GM19328 (cell line): ENCODE measurements at regions not wholly inside any gene's neighbourhood (a gene's known extent, or its start where the extent isn't known, plus 50 kb on each side); places are given as distances from the start of the nearest gene placed in this dataset.

ENCODE experiments used
- ATAC-seq: cut with Tn5 transposase; IDR thresholded peaks from one replicate; pipeline ENCODE4 v1.9.1; 2021; ENCODE audit warnings: mild to moderate bottlenecking, moderate library complexity; ENCODE audit not compliant: unreplicated experiment

DNA sequence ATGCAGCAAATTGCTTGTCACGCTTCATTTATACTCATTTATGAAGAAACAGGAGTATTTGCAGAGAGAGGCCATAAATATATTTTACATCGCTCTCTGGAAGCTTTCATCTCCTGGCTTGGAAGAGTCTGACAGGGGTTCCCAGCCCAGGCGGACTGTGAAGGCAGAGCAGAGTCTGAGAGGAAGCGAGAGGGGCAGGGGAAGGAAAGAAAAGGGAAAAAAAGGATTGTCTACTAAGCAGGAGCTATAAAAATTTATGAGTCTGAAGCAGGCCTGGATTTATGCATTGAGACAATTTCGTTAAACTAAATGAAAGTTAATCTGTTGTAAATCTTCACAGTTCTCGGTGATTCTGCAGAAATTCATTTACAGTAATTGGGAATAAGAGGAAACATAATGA is 143.9 kb upstream of the GYPC start:
- ATAC-seq: no peak

DNA sequence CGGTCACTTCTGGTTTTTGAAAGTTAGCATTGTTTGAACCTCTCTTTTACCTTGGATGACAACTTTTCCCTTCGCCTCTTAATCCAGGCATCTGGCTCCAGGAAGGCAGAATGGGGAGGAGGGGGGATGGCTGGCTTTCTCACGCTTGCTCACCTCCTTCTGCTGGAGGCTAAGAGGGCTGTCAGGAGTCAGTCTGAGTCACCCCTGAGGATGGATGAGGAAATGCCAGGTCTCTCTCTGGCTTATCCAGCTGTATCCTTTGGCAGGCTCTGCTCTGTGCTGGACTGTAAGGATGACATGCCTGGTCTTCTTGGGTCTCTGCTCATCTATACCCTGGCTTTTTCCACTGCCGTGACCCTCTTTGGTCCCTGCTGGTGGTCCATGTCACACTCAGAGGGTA is 142.9 kb upstream of the GYPC start:
- no peak for ATAC-seq

DNA sequence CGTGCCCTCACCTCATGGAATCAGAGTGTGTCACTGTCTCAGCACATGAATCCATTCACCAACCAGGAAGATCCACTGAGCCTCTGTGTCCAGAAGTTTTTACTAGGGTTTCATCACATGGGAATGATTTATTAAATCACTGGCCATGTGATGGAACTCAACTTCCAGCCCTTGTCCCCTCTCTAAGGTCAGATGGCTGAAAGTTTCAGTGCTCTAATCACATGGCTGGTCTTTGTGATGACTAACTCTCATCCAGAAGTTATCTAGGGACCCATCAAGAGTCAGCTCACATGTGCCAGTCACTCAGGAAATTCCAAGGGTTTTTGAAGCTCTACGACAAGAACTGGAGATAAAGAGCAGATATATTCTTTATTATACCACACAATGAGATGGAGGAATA is 140.5 kb upstream of the GYPC start:
- no peak for ATAC-seq

DNA sequence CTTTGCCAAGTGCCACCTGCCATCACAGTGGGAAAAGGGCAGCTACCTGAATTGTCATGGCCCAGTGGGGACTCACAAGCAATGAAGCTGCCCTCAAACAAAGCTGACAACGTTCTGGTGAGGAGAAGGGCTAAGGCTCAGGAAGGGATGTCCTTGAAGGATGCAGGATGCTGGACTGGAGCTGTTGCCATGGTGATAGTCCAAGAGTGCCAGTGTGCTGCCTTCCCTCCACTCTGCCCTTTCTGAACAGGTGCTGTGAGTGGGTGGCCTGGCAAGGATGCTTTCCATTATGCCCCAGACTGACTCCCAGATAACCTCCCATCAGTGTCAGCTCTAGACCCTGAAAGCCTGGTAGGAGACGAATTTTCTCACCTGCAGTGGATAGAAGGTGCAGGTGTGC is 137.8 kb upstream of the GYPC start:
- no peak for ATAC-seq

DNA sequence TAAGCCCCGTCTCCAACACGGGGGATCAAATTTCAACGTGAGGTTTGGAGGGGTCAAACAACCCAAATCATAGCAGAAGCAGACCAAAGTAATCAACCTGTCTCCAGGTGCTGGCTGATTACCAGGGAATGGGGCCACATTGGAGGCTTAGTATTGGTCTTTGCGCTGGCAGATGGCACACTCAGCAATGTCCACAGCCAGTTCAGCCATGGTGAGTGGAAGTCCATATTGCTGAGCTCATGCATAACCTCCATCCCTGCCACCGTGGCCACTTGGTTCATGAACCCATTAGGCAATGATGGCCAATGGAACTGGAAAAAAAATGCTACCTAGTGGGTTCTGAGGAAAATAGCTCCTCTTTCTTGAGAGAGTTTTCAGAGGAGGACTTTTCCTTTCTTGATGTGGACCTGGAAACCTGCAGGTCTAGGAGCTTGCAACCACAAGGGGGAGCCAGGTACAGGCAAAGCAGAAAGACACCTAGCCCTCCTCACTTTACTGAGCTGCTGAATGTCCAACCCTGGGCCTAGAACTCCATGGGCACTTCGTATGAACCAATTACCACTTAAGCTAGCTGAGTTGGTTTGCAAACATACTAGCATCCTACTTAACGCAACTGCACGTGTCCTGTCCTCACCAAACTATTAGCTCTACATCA is 128.0 kb upstream of the GYPC start:
- ATAC-seq: peak; percentile 86

DNA sequence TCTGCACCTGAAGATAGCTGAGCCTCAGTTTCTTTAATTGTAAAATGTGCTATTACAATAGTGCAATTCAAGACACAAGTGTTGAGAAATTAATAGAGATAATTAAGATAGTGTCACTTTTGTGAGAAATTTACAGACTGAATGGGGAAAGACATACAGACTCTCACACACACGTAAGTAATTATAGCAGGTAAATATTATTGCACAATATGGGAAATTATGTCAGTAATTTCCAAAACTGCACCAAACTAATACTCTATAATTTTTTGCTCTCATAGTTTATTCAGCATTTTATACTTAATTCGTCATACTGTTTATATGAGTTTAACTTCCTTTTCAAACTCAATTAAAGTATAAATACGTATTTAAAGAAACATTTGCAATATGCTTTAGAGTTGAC is 124.9 kb upstream of the GYPC start:
- no peak for ATAC-seq

DNA sequence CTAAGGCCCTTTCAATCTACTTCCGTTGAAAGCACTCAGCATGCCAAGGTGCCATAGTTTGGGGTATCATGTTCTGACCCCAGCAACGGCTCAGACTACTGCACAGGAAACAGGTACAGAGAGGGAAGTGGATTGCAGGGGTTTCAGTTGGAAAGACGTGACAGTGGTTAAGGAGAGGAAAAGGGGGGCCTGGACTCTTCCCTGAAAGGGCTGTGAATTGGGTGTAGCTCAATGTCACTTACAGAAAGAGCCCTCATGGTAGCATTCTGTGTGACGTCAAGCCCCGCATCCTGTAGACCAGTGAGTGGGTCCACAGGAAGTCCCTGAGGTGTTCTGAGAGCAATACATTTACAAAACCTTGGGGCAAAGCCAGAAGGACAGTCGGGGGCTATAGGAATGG is 121.5 kb upstream of the GYPC start:
- ATAC-seq: no peak

DNA sequence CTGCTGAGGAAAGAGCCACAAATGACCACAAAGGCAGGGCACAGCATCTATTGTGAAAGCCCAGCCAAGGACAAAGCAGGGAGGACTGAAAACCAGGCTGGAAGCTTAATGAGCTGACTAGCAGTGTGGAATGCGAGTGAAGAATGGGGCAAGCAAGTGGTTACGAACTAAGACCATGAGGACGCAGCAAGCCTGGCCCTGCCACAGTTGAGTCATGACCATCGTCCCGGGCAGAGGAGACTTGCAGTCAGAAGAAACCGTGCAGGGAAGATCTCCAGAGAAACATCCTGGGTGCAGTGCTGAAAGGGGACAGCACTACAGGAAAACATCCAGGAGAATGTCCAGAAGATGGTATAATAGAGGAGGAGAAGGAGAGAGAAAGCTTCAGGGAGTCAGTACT is 120.5 kb upstream of the GYPC start:
- ATAC-seq: no peak

DNA sequence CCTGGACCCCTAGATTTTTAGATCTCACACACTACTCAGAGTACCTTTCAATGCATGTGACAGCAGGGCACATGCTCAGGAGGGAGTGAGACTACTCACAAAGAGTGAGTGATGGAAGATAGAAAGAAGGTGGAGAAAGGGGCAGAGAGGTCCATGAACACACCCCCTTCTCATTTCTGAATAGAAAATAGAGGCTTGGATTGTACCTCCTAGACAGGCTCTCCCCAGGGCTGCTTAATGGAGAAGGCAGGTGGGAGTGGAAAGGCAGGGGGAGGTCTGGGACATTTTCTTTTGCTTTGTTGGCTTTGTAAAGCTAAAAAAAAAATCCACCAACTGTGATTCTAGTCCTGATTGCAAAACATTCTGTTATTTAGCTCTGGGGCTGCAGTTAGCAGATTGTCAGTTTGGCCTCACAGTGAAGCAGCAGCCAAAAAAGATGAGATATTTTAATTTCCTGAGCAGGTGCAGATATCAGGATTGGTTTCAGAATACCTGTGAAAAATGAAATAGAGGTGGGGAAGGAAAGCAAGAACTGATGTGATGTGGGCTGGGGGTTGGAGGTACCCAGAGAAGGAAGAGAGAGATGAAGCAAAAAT is 119.3 kb upstream of the GYPC start:
- no peak for ATAC-seq

DNA sequence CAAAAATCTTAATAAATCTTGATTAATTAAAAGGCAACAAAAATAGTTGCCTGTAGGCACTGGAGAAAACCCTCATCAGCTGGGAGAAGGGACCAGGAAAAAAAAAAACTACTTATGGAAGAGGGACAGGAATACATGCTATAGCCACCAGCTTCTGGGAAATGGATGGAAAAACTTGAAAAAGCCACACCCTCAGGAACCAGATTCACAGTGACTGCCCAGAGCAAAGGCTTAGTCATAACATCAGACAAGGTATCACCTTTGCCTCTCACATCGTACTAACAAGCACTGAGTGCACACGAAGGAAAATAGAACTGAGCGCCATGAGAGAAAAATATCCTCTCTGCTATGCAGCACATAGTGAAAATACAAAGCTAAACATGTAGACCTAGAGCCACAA is 116.9 kb upstream of the GYPC start:
- no peak for ATAC-seq

DNA sequence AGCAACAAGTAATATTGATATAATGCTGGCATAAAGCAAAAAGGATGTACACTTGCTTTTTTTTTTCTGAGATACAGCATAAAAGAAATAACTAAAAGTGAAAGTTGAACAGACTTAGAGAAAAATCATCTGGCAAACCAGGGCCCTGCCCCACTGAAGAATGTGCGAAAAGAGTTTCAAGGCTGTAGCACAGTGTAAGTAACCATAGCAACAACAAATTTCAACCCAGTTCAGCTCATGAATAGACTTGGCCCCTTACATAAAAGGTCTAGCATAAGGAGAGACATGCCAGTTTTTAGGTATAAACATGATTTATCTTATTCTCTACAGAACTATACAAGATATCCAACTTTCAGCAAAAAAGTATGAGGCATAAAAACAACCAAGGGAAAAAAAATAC is 113.7 kb upstream of the GYPC start:
- no peak for ATAC-seq

DNA sequence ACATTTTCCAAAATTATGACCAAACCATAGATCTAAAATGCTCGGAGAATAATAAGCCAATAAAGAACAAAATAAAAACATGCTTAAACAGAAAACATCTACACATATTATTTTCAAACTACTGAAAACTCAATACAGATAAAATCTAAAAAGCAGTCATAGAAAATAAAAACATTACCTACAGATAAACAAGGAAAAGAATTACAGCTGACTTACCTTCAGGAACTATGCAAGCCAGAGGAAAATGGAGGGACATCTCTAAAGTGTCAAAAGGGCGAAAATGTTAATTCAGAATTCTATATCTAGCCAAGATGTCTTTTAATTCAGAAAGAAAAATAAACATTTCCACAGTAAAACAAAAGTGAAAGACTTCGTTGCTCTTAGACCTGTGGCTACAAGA is 112.9 kb upstream of the GYPC start:
- ATAC-seq: no peak

DNA sequence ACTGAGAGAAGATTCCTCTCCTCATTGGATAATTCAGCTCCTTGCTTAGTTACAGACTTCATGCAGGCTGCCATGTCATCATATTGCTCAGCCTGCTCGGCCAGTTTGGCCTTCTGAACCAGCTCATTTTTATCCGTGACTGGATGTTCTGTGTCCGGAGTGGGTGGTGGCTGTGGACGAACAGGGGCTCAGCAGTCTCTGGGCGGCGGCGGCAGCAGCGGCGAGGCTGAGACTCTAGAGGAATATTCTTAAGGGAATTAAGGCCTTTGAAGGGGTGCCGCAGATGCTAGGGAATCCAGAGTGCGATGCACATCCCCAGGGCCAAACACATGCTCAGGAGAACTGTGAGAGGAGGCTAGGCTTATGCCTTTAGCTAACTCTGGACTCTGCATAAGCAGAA is 97.9 kb upstream of the GYPC start:
- ATAC-seq: no peak

DNA sequence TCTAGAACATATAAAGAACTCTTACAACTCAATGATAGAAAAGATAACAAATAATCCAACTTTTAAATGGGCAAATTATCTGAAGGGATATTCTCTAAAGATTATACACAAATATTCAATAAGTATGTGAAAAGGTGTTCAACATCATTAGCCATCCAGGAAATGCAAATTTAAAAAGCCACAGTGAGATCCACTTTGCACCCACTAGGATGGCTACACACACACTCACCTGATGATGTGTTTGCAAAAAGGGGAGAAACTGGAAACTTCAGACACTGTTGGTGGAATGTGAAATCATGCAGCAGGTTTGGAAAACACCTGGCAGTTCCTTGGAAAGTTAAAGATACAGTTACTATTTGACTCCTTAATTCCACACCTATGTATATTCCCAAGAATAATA is 87.2 kb upstream of the GYPC start:
- ATAC-seq: no peak

DNA sequence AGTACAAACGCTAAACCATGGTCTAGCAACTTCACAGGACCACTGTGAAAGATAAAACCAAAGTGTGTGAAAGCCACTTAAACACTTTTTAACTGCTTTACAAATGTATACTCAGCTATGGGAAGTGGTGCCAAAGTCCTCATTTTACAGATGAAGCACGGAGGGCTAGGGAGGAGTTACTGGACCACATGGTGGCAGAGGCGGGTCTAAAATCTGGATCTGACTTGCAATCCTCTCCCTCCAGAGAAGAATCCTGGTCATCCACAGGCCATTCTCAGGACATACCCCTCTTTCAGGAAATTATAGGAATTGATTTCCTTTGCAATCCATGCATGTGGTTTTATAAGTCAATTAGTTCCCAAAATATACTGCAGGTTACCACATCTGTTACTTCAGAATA is 84.6 kb upstream of the GYPC start:
- ATAC-seq: no peak

DNA sequence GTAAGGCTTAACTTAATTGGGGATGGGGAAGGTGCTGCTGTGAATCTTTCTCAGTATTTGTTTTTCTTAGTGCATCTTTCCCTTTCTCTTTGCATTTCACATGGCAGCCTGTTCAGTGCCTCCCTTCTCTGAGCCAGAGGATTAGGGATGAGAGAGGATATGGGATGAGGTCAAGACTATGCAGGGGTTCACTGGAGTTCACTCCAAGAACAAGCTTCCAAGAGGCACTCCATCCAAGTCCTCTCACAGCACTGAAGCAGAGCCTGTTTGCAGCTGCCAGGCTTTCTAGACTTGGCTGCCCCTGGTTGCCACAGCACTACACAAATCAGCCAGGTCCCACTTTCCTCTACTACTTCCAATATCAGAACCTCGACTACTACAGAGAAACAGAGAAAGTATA is 80.3 kb upstream of the GYPC start:
- ATAC-seq: no peak

DNA sequence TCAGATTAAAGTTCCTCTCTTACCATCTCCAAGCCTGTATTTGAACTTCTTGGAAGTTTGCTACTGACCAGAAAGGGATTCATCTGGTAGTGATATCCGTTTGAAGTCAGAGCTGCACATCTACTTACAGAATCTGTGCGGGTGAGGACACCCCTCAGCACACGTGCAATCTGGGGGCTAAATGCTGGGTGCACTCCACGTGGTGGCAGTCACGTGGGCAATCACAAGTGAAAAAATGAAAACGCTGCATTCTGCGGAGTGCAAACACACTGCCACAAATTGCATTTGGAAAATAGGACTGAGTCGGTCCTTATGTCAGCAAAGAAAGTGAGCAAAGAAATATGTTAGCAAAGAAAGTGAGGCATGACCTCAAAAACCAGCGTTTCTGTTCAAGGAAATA is 76.1 kb upstream of the GYPC start:
- no peak for ATAC-seq

DNA sequence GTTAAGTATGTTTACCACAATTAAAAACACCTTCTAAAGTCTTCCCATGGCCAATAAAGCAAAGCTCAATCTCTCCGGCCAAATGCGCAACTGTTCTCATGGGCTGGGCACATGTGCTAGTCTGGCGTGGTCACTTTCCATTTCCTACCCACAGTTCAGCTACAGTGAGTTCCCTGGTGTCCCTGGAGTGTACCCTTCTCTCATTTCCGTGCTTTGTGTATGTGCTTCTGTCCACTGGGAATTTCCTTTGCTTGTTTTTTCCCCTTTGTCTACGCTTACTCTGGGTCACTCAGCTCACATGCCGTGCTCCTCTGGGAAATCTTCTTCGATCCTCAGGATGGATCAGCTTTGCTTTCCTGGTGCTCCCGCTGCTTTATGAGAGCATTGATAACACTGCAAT is 69.6 kb upstream of the GYPC start:
- no peak for ATAC-seq

DNA sequence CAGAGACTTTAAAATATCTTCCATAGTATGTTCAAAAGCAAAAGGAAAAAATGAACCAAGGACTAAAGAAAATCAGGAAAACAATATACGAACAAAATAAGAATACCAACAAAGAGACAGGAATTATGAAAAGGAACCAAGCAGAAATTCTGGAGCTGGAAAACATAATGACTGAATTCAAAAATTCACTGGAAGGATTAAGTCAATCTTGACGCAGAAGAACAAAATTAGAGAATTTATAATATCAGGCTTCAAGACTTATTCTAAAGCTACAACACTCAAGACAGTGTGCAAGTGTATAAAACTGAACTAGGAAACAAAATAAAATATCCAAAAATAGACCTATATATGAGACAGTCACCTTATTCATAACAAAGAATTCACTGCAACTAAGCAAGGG is 56.9 kb upstream of the GYPC start:
- no peak for ATAC-seq

DNA sequence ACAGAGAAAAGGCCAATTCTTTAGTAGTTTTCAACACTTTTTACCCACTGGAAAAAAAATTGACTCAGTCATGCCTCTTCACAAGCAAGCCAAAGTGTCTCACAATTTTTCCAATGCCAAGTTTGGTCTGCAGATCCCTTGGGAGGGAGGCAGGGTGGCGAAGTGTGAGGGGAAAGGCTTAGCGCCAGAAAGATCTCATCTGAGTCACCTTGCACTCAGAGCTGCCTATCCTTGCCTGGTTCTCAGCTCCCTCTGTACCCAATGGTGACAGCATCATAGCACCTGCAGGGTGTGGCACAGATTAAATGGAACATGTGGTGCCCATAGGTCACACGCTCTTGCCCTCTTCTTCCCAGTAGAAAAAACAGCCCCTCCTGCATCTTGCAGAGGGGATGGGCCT is 55.2 kb upstream of the GYPC start:
- ATAC-seq: no peak

DNA sequence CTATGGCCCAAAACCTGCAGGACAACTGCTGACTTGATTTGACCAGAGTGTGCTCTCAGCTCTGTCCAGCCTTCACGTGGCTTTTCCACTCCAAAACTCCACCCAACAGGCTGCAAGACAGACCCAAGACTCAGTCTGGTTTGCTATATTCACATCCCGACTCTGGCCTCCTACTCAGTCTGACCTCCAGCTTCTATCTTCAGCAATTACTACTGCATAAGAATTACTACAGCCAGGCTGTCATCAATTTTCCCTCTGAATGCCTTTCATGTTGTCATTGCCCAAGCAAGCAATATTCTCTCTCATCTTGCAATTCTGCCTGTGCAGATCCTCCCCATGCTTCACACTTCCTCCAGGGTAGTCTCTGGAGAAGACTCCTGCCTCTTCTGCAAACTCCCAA is 53.6 kb upstream of the GYPC start:
- no peak for ATAC-seq
